IMR-90 (cell line): ENCODE measurements at regions not wholly inside any gene's neighbourhood (a gene's known extent, or its start where the extent isn't known, plus 50 kb on each side); places are given as distances from the start of the nearest gene placed in this dataset.

Experiments
- BHLHE40 ChIP-seq: fragments of 150-350 bp; IDR thresholded peaks from 2 replicates; pipeline ENCODE4 v1.6.1; 2016; ENCODE audit warnings: mild to moderate bottlenecking, low read depth, low read length
- FOS ChIP-seq: fragments of 150-350 bp; IDR thresholded peaks from 2 replicates; pipeline ENCODE4 v1.6.1; 2016; ENCODE audit warnings: low read depth, low read length
- POLR2A ChIP-seq: IDR thresholded peaks from 2 replicates; pipeline ENCODE4 v1.6.1; 2012; ENCODE audit warnings: mild to moderate bottlenecking, low read depth, low read length
- TF ChIP-seq, protein P1 (sequence below): conservative IDR thresholded peaks from 2 replicates; pipeline ENCODE4 v1.5.1; 2012; ENCODE audit warnings: mild to moderate bottlenecking, low read depth, low read length, improper control_type of control experiment

DNA sequence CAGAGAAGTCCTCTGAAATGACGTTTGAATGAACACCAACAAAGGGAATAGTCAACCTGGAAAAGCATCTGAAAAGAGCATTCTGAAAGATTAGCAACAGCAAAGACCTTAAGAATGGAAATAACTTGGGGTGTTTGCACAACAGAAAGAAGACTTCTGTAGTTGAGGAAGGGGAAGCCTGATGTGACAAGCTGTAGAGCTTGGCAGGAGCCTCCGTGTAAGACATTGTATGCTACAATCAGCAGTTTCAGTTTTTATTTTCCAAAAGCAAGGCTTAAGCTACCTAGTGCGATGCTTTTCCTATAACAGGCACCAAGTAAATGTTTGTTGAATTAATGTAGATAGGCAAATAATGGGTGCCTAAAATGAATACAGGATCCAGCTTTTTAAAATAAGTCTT is 484.0 kb downstream of the SPRY1 start:
- TF ChIP-seq, protein P1, sequence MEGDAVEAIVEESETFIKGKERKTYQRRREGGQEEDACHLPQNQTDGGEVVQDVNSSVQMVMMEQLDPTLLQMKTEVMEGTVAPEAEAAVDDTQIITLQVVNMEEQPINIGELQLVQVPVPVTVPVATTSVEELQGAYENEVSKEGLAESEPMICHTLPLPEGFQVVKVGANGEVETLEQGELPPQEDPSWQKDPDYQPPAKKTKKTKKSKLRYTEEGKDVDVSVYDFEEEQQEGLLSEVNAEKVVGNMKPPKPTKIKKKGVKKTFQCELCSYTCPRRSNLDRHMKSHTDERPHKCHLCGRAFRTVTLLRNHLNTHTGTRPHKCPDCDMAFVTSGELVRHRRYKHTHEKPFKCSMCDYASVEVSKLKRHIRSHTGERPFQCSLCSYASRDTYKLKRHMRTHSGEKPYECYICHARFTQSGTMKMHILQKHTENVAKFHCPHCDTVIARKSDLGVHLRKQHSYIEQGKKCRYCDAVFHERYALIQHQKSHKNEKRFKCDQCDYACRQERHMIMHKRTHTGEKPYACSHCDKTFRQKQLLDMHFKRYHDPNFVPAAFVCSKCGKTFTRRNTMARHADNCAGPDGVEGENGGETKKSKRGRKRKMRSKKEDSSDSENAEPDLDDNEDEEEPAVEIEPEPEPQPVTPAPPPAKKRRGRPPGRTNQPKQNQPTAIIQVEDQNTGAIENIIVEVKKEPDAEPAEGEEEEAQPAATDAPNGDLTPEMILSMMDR, result no peak
- no peak for TF ChIP-seq POLR2A
- TF ChIP-seq FOS, result no peak
- no peak for TF ChIP-seq BHLHE40
